Neural progenitor cell (in vitro differentiated cells): ENCODE measurements at regions not wholly inside any gene's neighbourhood (a gene's known extent, or its start where the extent isn't known, plus 50 kb on each side); places are given as distances from the start of the nearest gene placed in this dataset.

ENCODE experiments used
- DNase-seq: peaks from one replicate; pipeline ENCODE4 v3.0.0-alpha.2; 2016; ENCODE audit warnings: low spot score
- H2AFZ ChIP-seq: fragments of 200-600 bp; sonication (generic); replicated peaks from 2 replicates; pipeline ENCODE4 v1.6.1; 2016; ENCODE audit warnings: antibody characterized with exemption
- H3F3A ChIP-seq: fragments of 200-600 bp; sonication (generic); 2 replicates; pipeline ENCODE4 v1.6.1; 2016; ENCODE audit warnings: antibody characterized with exemption, low read depth
- H3K27ac ChIP-seq: fragments of 200-600 bp; sonication (generic); 2 replicates; pipeline ENCODE4 v1.5.1; 2016; ENCODE audit warnings: mild to moderate bottlenecking
- H3K27me3 ChIP-seq: fragments of 200-600 bp; sonication (generic); 2 replicates; pipeline ENCODE4 v1.6.1; 2016; ENCODE audit warnings: mild to moderate bottlenecking, moderate library complexity
- H3K36me3 ChIP-seq: fragments of 200-600 bp; sonication (generic); 2 replicates; pipeline ENCODE4 v1.5.1; 2016
- H3K4me1 ChIP-seq: fragments of 200-600 bp; sonication (generic); 2 replicates; pipeline ENCODE4 v1.6.1; 2016; ENCODE audit warnings: mixed run types
- H3K4me2 ChIP-seq: fragments of 200-600 bp; sonication (generic); 2 replicates; pipeline ENCODE4 v1.6.1; 2016
- H3K4me3 ChIP-seq: fragments of 200-600 bp; sonication (generic); 2 replicates; pipeline ENCODE4 v1.5.1; 2016
- H3K79me2 ChIP-seq: fragments of 200-600 bp; sonication (generic); 2 replicates; pipeline ENCODE4 v1.6.1; 2016; ENCODE audit warnings: low read depth
- H3K9ac ChIP-seq: fragments of 200-600 bp; sonication (generic); 2 replicates; pipeline ENCODE4 v1.6.1; 2016
- H3K9me3 ChIP-seq: fragments of 200-600 bp; sonication (generic); 2 replicates; pipeline ENCODE4 v1.5.1; 2016; ENCODE audit warnings: low read depth
- H4K20me1 ChIP-seq: fragments of 200-600 bp; sonication (generic); 2 replicates; pipeline ENCODE4 v1.6.1; 2016; ENCODE audit warnings: low read depth
- H3K27ac Mint-ChIP-seq: 3 replicates; pipeline ENCODE4 v1.8.0; 2021; ENCODE audit warnings: mixed read lengths
- H3K27me3 Mint-ChIP-seq: 2 replicates; pipeline ENCODE4 v1.8.0; 2022; ENCODE audit warnings: low read depth, mild to moderate bottlenecking, inconsistent platforms, moderate library complexity, mixed read lengths; ENCODE audit not compliant: insufficient read depth
- H3K36me3 Mint-ChIP-seq: 3 replicates; pipeline ENCODE4 v1.8.0; 2021; ENCODE audit warnings: mixed read lengths
- H3K4me1 Mint-ChIP-seq: 3 replicates; pipeline ENCODE4 v1.8.0; 2021; ENCODE audit warnings: mixed read lengths
- H3K4me3 Mint-ChIP-seq: 3 replicates; pipeline ENCODE4 v1.8.0; 2021; ENCODE audit warnings: mild to moderate bottlenecking, moderate library complexity, mixed read lengths
- H3K9me3 Mint-ChIP-seq: 3 replicates; pipeline ENCODE4 v1.8.0; 2020; ENCODE audit warnings: mixed read lengths
- CTCF ChIP-seq: fragments of 200-600 bp; sonication (generic); IDR thresholded peaks from 2 replicates; pipeline ENCODE4 v1.5.1; 2017; ENCODE audit warnings: antibody characterized with exemption, mild to moderate bottlenecking
- EZH2 ChIP-seq: fragments of 200-600 bp; sonication (generic); IDR thresholded peaks from 2 replicates; pipeline ENCODE4 v1.6.1; 2017; ENCODE audit warnings: antibody characterized with exemption, mild to moderate bottlenecking, moderate library complexity
- EZH2phosphoT487 ChIP-seq: fragments of 200-600 bp; sonication (generic); IDR thresholded peaks from 2 replicates; pipeline ENCODE4 v1.6.1; 2017; ENCODE audit warnings: antibody characterized with exemption

- TF ChIP-seq EZH2 (no peak), CTCF (no peak), EZH2phosphoT487 (no peak)
- Histone ChIP-seq H4K20me1 (no peaks in the 10 kb centered on the region), H3K4me2 (no peak overlapping the region), H3K27me3 (no peaks in the 10 kb centered on the region), H3K4me3 (no peak overlapping the region), H3K4me1 (no peaks in the 10 kb centered on the region), H3K27ac (no peak overlapping the region), H3K9ac (no peak overlapping the region), H2AFZ (no peak overlapping the region), H3K79me2 (no peaks in the 10 kb centered on the region), H3F3A (no peaks in the 10 kb centered on the region), H3K36me3 (no peaks in the 10 kb centered on the region), H3K9me3 (no peaks in the 10 kb centered on the region)
- Mint-ChIP-seq H3K27me3 (no peaks in the 10 kb centered on the region), H3K4me1 (peaks cover 5% of the 10 kb centered on the region), H3K27ac (no peak overlapping the region), H3K36me3 (no peaks in the 10 kb centered on the region), H3K9me3 (peaks cover 2% of the 10 kb centered on the region), H3K4me3 (no peak overlapping the region)
- no peak for DNase-seq
Measured at GRCh38 chr14:53628732-53629430, 327.7 kb downstream of the BMP4 start.

GRCh38 chr14:53628261-53628660 is 328.4 kb downstream of the BMP4 start:
- Mint-ChIP-seq H3K27me3 (peaks cover 2% of the 10 kb centered on the region), H3K27ac (no peak overlapping the region), H3K4me1 (peaks cover 5% of the 10 kb centered on the region), H3K36me3 (no peaks in the 10 kb centered on the region), H3K4me3 (no peak overlapping the region), H3K9me3 (no peaks in the 10 kb centered on the region)
- Histone ChIP-seq H3K27me3 (no peaks in the 10 kb centered on the region), H3K36me3 (no peaks in the 10 kb centered on the region), H3K4me1 (no peaks in the 10 kb centered on the region), H3K9me3 (no peaks in the 10 kb centered on the region), H3K4me2 (no peak overlapping the region), H4K20me1 (no peaks in the 10 kb centered on the region), H3K79me2 (no peaks in the 10 kb centered on the region), H3K4me3 (no peak overlapping the region), H2AFZ (no peak overlapping the region), H3K27ac (no peak overlapping the region), H3K9ac (no peak overlapping the region), H3F3A (no peaks in the 10 kb centered on the region)
- no peak for TF ChIP-seq CTCF
- TF ChIP-seq EZH2, result no peak
- TF ChIP-seq EZH2phosphoT487, result no peak
- no peak for DNase-seq

GRCh38 chr14:53626761-53627160 is 329.9 kb downstream of the BMP4 start:
- Histone ChIP-seq H3K4me3 (no peak overlapping the region), H3K27me3 (no peaks in the 10 kb centered on the region), H3K36me3 (no peaks in the 10 kb centered on the region), H3K79me2 (no peaks in the 10 kb centered on the region), H2AFZ (no peak overlapping the region), H3K9ac (no peak overlapping the region), H3K27ac (no peak overlapping the region), H3K9me3 (no peaks in the 10 kb centered on the region), H3K4me1 (no peaks in the 10 kb centered on the region), H4K20me1 (no peaks in the 10 kb centered on the region), H3F3A (no peaks in the 10 kb centered on the region), H3K4me2 (no peak overlapping the region)
- Mint-ChIP-seq H3K27me3 (peaks cover 2% of the 10 kb centered on the region), H3K4me1 (peaks cover 5% of the 10 kb centered on the region), H3K9me3 (no peaks in the 10 kb centered on the region), H3K36me3 (no peaks in the 10 kb centered on the region), H3K27ac (no peak overlapping the region), H3K4me3 (no peak overlapping the region)
- no peak for DNase-seq
- TF ChIP-seq CTCF, result no peak
